Coronary artery (tissue), 2 donors: ENCODE measurements at regions not wholly inside any gene's neighbourhood (a gene's known extent, or its start where the extent isn't known, plus 50 kb on each side); places are given as distances from the start of the nearest gene placed in this dataset.

Experiments used
- DNase-seq: peaks from one replicate; pipeline ENCODE4 v3.0.0-alpha.2; 2017; ENCODE audit warnings: low spot score
- H3K27ac ChIP-seq, 2 donors: fragments of 200-600 bp; sonication (generic); one replicate each; pipeline ENCODE4 v1.5.1; 2016 to 2019
- H3K4me3 ChIP-seq: fragments of 200-600 bp; sonication (generic); 2 replicates; pipeline ENCODE4 v1.5.1; 2016; ENCODE audit warnings: mild to moderate bottlenecking, moderate library complexity
- CTCF ChIP-seq: fragments of 200-600 bp; sonication (generic); IDR thresholded peaks from one replicate; pipeline ENCODE4 v1.5.1; 2019; ENCODE audit warnings: antibody characterized with exemption

GRCh38 chr5:74429495-74429894 lies 211.0 kb downstream of the ENC1 start:
- H3K4me3 ChIP-seq: no peak overlapping the region
- H3K27ac ChIP-seq: no peak overlapping the region
- no peak for DNase-seq
- TF ChIP-seq CTCF: no peak

- Histone ChIP-seq H3K4me3 (no peak overlapping the region), H3K27ac (no peak overlapping the region)
- no peak for DNase-seq
- TF ChIP-seq CTCF: no peak
Measured at GRCh38 chr5:74428876-74429275, 211.7 kb downstream of the ENC1 start.

- TF ChIP-seq CTCF: no peak
- no peak for DNase-seq
- H3K27ac ChIP-seq: no peak overlapping the region
- no peak overlapping the region for H3K4me3 ChIP-seq
Measured at GRCh38 chr5:74428275-74428674, 212.3 kb downstream of the ENC1 start.

GRCh38 chr5:74426506-74426905 lies 214.0 kb downstream of the ENC1 start:
- Histone ChIP-seq H3K4me3 (no peak overlapping the region), H3K27ac (no peak overlapping the region)
- DNase-seq: no peak
- no peak for TF ChIP-seq CTCF

- no peak overlapping the region for H3K27ac ChIP-seq
- H3K4me3 ChIP-seq: no peak overlapping the region
- TF ChIP-seq CTCF: no peak
- DNase-seq: no peak
Measured at GRCh38 chr5:74424162-74424868, 216.2 kb downstream of the ENC1 start.

- no peak for TF ChIP-seq CTCF
- Histone ChIP-seq H3K4me3 (no peak overlapping the region), H3K27ac (no peak overlapping the region)
- DNase-seq: no peak
Measured at GRCh38 chr5:74423383-74423782, 217.1 kb downstream of the ENC1 start.

- TF ChIP-seq CTCF: no peak
- no peak for DNase-seq
- Histone ChIP-seq H3K27ac (no peak overlapping the region), H3K4me3 (no peak overlapping the region)
Measured at GRCh38 chr5:74422671-74423070, 217.9 kb downstream of the ENC1 start.
